Dermis blood vessel endothelial cell (primary cell): ENCODE measurements at regions not wholly inside any gene's neighbourhood (a gene's known extent, or its start where the extent isn't known, plus 50 kb on each side); places are given as distances from the start of the nearest gene placed in this dataset.
"Not testable (repeated sequence)": the region's sequence is repeated elsewhere in the genome, so short reads cannot be mapped to it uniquely, and the experiment has no call there.

Source experiments
- DNase-seq: peaks from one replicate; pipeline ENCODE4 v3.0.0; 2010

DNA sequence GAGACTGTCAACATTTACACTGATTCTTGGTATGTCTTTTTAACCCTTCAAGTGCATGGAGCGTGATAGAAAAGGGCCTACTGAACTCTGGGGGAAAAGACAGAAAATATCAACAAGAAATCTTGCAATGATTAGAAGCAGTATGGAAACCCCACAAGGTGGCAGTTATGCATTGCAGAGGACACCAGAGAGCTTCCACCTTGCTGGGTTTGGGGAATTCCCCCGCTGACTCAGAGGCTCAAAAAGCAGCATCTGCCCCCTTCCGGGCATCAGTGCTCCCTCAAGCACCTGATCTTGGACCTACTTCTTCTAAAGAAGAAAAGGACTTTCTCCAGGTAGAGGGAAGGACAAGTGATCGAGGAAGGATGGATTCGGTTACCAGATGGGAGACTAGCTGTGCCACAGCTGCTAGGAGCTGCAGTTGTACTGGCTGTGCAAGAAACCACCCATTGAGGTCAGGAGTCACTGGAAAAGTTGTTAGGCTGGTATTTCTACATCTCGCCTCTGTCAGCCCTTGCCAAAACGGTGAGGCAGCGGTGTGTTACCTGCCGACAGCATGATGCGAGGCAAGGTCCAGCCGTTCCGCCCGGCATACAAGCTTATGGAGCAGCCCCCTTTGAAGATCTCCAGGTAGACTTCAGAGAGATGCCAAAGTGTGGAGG lies 102.8 kb upstream of the OSBPL11 start:
- DNase-seq: not testable (repeated sequence)

GRCh38 chr3:125715651-125716050 lies 120.4 kb upstream of the OSBPL11 start:
- no peak for DNase-seq

DNA sequence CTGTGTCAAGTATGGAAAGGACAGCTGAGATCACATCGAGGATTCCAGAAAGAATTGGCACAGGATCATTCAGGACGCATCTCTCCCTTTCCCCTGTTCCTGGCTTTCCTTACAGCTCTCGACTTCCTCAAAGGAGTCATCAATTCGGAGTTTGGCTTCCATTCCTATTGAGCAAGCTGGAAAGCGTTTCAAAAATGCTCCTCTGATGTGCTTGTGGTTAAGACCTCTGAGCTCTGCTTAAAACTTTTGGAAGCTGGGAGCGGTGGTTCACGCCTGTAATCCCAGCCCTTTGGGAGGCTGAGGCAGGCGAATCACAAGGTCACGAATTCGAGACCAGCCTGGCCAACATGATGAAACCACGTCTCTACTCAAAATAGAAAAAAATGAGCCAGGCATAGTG lies 136.9 kb upstream of the OSBPL11 start:
- DNase-seq: not testable (repeated sequence)

- DNase-seq: not testable (repeated sequence)
Observed at GRCh38 chr3:125741991-125742718, 146.9 kb upstream of the OSBPL11 start.

DNA sequence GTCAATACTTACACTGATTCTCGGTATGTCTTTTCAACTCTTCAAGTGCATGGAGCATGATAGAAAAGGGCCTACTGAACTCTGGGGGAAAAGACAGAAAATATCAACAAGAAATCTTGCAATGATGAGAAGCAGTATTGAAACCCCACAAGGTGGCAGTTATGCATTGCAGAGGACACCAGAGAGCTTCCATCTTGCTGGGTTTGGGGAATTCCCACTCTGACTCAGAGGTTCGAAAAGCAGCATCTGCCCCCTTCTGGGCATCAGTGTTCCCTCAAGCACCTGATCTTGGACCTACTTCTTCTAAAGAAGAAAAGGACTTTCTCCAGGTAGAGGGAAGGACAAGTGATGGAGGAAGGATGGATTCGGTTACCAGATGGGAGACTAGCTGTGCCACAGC lies 147.5 kb upstream of the OSBPL11 start:
- DNase-seq: peak; percentile 28

DNA sequence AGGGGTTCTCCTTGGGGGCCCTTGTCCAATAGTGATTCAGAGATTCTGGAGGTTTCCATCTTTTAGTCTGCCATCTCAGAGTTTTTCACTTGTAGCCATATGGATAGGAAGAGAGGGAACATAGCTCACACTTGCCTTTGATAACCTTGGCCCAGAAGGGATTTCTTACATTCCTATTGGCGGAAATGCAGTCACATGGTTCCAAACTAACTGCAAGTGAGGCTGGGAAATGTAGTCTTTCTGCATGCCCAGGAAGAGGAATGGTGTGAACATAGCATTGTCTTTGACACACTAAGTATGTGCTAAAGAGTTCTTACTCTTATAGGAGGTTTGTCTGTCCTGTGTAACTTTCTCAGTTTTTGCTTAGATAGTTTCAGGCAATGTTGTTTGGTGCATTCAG lies 161.8 kb upstream of the OSBPL11 start:
- DNase-seq: peak; percentile 13

DNA sequence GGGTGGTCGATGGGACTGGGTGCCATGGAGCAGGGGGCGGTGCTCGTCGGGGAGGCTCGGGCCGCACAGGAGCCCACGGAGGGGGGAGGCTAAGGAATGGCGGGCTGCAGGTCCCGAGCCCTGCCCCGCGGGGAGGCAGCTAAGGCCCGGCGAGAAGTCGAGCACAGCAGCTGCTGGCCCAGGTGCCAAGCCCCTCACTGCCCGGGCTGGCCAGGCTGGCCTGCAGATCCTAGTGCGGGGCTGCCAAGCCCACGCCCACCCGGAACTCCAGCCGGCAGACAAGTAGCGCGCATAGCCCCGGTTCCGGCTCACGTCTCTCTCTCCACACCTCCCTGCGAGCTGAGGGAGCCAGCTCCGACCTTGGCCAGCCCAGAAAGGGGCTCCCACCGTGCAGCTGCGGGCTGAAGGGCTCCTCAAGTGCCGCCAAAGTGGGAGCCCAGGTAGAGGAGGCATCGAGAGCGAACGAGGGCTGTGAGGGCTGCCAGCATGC lies 163.4 kb upstream of the OSBPL11 start:
- not testable (repeated sequence) for DNase-seq

DNA sequence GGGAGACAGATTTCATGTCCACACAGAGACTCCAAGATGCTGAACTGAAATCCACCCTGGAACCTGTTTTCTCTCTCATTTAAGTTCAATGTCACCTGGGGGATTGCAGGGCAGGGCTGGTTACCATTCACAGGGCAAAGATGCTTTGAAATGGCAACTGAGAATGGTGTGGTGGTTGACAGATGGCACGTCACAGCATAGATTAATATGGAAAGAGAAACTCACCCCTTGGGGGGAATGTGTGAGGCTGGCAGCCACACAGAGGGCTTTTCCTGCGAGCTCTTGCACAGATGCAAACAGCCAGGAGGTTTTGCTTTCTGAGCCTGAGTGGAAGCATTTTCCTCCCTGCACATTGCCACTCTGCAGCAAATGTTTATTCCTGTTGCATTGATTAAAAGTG lies 167.3 kb upstream of the OSBPL11 start:
- not testable (repeated sequence) for DNase-seq

- peak; percentile 60 for DNase-seq
Observed at GRCh38 chr3:125766285-125766826, 171.1 kb upstream of the OSBPL11 start.

DNA sequence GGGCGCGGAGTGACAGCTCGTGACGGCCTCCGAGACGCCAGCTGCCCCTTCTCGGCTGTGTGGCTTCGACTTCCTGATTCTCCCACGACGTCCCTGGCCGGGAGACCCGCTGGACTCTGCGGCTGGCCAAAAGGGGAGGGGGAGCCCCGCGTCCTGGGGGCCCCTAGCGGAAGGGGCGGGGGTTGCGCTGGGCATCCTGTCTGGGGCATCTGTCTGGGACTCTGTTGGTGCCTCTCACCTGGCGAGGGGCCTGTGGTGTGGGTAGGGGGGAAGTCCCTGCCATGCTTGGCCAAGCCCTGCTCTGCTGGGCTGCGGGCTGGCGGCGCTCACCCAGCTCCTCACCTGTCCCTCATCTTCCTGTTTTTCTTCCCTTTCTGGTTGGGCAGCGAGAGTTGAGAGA lies 171.6 kb upstream of the OSBPL11 start:
- DNase-seq: not testable (repeated sequence)

DNA sequence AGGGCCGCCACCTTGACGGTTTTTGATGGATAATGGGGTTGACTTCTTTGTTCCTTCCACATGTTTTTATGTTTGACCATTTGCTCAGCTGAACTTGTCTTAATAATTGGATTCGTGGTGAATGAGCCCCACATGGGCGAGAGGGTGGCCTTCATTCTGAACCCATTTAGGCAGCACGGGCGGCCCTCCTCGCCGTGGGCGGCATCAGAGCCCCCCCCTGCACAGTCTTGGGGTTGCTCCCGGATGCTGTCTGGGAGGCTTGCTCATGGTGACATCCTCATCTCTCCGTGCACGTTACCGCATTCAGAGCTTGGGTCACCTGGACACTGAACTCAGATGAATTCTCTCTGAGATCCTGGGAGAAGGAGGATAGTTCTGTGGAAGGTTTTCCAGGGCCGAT lies 172.3 kb upstream of the OSBPL11 start:
- DNase-seq: no peak

DNA sequence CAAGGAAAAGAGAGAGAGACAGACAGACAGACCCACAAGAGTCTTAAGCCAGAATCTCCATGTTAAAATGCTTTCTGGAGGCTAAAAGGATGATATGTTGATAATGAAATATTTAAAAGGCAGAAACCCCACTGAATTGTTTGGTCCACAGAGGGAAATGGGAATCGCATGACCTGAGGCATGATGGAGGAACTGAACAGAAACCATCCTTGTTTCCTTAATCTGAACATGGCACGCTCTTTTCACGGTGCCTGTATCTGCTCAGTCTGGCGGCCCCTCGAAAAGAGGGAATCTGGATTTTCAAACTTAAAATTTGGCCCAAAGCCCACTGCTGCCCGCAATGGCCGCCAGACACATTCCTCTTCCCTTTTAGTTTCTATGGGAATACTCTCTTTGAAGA lies 173.5 kb upstream of the OSBPL11 start:
- DNase-seq: not testable (repeated sequence)

- DNase-seq: not testable (repeated sequence)
Observed at GRCh38 chr3:125771506-125771905, 176.2 kb upstream of the OSBPL11 start.

GRCh38 chr3:125774433-125775034 lies 179.2 kb upstream of the OSBPL11 start:
- not testable (repeated sequence) for DNase-seq

- not testable (repeated sequence) for DNase-seq
Observed at GRCh38 chr3:125775106-125775505, 179.8 kb upstream of the OSBPL11 start.

DNA sequence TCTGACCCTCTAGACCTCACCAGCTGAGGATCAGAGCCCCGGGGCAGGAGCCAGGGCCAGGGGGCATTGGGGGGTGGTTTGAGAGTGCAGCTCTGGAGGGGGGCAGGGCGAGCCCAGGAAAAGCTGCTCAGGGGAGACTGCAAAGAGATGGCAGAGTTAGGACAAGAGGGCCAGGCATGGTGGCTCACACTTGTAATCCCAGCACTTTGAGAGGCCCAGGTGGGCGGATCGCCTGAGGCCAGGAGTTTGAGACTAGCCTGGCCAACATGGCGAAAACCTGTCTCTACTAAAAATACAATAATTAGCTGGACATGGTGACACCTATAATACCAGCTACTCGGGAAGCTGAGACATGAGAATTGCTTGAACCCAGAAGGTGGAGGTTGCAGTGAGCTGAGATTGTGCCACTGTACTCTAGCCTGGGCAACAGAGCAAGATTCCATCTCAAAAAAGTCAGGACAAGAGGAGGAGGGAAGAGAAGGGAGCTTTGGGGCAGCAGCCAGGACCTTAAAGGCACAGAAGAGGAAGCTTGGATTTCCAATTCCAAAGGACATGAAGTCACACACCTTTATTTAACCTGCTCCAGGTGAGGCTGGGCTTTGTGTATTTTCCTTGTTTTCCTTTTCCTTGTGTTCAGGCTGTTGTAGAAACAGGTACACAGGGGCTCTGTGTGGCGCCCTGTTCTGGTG lies 180.5 kb upstream of the OSBPL11 start:
- not testable (repeated sequence) for DNase-seq

DNA sequence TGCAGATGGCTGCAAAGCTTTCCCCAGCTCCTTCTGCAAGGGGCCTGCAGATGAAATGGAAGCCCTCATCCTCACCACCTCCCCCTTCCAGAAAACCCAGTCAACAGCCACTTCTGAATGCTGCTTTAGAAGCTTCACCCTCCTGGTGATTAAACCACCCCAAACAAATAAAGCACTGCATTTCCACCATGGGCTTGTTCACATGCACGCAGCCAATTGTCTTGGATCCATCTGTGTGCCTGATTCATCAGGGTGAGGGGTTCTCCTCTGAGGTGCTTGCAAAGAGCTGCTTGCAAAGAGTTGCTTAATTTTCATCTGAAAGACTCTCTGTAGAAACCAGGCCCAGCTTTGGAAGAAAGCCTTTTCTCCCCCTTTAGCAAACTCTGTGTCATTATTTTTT lies 184.0 kb upstream of the OSBPL11 start:
- DNase-seq: not testable (repeated sequence)

- DNase-seq: not testable (repeated sequence)
Observed at GRCh38 chr3:125779918-125780317, 184.6 kb upstream of the OSBPL11 start.

- DNase-seq: not testable (repeated sequence)
Observed at GRCh38 chr3:125781678-125782077, 186.4 kb upstream of the OSBPL11 start.

DNA sequence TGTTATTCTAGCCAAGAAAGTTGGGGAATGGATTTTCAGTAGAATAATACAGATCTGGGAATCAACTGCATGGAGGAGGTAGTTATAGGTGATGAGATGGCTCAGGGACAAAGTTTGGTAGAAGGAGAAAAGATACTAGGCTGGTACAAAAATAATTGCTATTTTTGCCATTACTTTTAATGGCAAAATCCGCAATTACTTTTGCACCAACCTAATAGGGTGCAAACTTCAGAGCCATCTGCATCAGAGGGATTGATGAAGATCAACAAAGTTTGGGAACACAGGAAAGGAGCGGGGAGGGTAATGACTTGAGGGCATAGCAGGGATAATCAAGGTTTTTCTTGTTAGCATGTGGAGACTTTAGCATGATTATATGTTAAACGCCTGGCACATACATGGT lies 178.7 kb upstream of the ROPN1B start:
- DNase-seq: not testable (repeated sequence)

- not testable (repeated sequence) for DNase-seq
Observed at GRCh38 chr3:125791021-125791420, 178.0 kb upstream of the ROPN1B start.

DNA sequence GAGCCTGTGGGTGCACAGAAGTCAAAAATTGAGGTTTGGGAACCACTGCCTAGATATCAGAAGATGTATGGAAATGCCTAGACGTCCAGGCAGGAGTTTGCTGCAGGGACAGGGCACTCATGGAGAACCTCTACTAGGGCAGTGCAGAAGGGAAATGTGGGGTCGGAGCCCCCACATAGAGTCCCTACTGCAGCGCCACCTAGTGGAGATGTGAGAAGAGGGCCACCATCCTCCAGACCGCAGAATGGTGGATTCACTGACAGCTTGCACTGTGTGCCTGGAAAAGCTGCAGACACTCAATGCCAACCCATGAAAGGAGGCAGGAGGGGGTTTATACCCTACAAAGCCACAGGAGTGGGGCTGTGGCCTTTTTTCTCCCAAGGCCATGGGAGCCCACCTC lies 159.0 kb upstream of the ROPN1B start:
- DNase-seq: not testable (repeated sequence)

DNA sequence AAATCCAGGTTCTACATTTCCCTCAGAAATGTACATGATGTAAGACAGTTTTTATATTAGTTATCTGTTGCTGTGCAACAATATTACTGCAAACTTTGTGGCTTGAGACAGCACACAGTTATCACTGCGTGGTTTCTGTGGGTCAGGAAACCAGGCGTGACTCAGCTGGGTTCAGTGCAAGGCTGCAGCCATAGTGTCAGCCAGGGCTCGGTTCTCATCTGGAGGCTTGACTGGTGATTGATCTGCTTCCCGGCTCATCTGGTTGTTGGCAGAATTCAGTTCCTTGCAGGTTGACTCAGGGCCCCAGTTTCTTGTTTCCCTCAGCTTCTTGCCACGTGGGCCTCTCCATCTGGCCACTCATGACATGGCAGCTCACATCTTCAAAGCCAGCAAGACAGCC lies 146.8 kb upstream of the ROPN1B start:
- DNase-seq: peak; percentile 7
